ENCODE measurements at regions not wholly inside any gene's neighbourhood (a gene's known extent, or its start where the extent isn't known, plus 50 kb on each side); places are given as distances from the start of the nearest gene placed in this dataset.

DNA sequence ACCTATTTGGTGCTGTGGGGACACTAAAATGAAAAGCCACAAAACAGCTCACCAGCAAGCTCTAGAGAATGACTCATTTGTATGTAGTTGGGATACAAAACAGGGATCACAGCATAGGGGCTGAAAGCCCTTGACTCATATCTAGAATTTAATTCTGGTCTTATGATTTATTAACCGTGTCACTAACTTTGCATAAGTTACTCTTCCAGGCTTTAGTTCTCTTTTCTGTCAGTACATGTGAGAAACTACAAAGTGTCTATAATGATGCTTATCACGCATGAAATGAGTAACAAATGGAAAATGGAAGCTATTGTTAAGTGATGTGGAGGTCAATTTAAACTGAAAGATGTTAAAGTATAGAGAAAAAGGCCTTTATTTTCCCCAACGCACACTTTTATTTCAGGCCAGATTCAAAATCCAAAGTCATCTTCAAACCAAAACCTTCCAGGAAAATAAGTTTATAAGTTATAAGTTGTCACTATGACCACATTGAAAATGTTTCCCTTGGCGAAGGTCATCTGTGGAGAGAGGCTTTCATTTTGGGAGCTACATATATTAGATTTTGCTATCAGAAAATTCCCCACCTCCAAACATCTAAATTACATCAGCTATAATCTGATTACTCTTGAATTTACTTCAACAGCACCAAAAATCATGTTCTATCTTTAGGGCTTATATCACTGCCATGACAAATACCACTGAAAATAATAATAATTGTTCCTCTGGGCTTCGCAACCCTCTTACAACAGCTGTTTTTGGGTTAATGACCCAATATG is 430.5 kb downstream of the MRPL39 start:
- Histone ChIP-seq H2BK20ac (ENCODE audit: low read length) (no peak overlapping the region), H2BK15ac (ENCODE audit: low read length) (no peak overlapping the region), H3K4ac (replicated peaks; ENCODE audit: insufficient read length, low read depth, low read length) (no peak overlapping the region), H2BK120ac (replicated peaks; ENCODE audit: low read depth, low read length) (no peak overlapping the region), H3K23me2 (ENCODE audit: low read depth, low read length) (no peaks in the 10 kb centered on the region), H4K5ac (ENCODE audit: insufficient read length, low read depth, low read length) (no peak overlapping the region), H3K4me2 (ENCODE audit: insufficient read depth in 1 of 2, low read depth in 2 of 2, low read length in 2 of 2) (no peak overlapping the region), H4K8ac (ENCODE audit: extremely low read depth, insufficient read depth, low read length) (no peak overlapping the region), H3K4me3 (ENCODE audit: extremely low read depth in 1 of 4, insufficient read depth in 2 of 4, low read depth in 3 of 4, low read length in 4 of 4) (no peak overlapping the region), H3K27me3 (replicated peaks in 1 of 4; ENCODE audit: control insufficient read depth in 3 of 4, extremely low read depth in 1 of 4, insufficient read depth in 3 of 4, low read length in 3 of 4) (no peaks in the 10 kb centered on the region), H4K20me1 (replicated peaks in 1 of 2; ENCODE audit: control insufficient read depth in 1 of 2, insufficient read depth in 2 of 2, low read length in 2 of 2) (no peaks in the 10 kb centered on the region), H3K79me1 (ENCODE audit: low read depth, low read length) (no peaks in the 10 kb centered on the region), H3K4me1 (replicated peaks in 1 of 4; ENCODE audit: control insufficient read depth in 3 of 4, insufficient read depth in 4 of 4, low read length in 3 of 4) (0 out of 7 replicates have a peak, but pooled peaks cover 0 to 2% (median 0%) of the 10 kb centered on the region in 4 experiments), H3K56ac (replicated peaks; ENCODE audit: insufficient read length, low read depth, low read length) (no peak overlapping the region), H4K91ac (replicated peaks; ENCODE audit: insufficient read length, low read length) (no peak overlapping the region), H3K18ac (ENCODE audit: extremely low read depth, low read length) (no peak overlapping the region), H3K27ac (ENCODE audit: low read depth, low read length) (no peak overlapping the region), H2BK12ac (ENCODE audit: low read depth, low read length) (no peak overlapping the region), H2AFZ (ENCODE audit: low read length) (no peak overlapping the region), H2BK5ac (ENCODE audit: low read depth, low read length) (no peak overlapping the region), H3K9ac (replicated peaks in 1 of 4; ENCODE audit: extremely low read depth in 1 of 4, low read depth in 3 of 4, low read length in 3 of 4) (no peak overlapping the region), H3K14ac (ENCODE audit: insufficient read length) (no peak overlapping the region), H3K36me3 (ENCODE audit: control insufficient read depth in 2 of 4, insufficient read depth in 4 of 4, low read length in 3 of 4) (no peaks in the 10 kb centered on the region), H2AK5ac (ENCODE audit: low read depth, low read length) (no peak overlapping the region), H3K79me2 (ENCODE audit: control insufficient read depth in 1 of 2, insufficient read depth in 2 of 2, low read length in 2 of 2) (no peaks in the 10 kb centered on the region), H3K23ac (ENCODE audit: insufficient read length) (no peak overlapping the region), H3K9me3 (ENCODE audit: insufficient read depth in 2 of 2, low read depth in 1 of 2, low read length in 1 of 2) (no peaks in the 10 kb centered on the region)
- no peak for DNase-seq (ENCODE audit: low read depth in 1 of 2, low spot score in 2 of 2)
- CTCF ChIA-PET (ENCODE audit: partially characterized antibody): no interaction called here
- FAIRE-seq: no peak
- WGBS, 2 experiments (ENCODE audit: extremely low coverage in 1 of 2, insufficient coverage in 1 of 2, insufficient read length in 1 of 2, insufficient replicate concordance in 2 of 2, low coverage in 1 of 2, low lambda C conversion rate in 2 of 2, missing lambda C conversion rate in 1 of 2): 91% methylated on average over 5 of the region's 5 CpGs; no CpG with 5 or more reads in 1 of the 2 experiments
- POLR2A ChIA-PET (ENCODE audit: partially characterized antibody): no interaction called here
- TF ChIP-seq SRF (IDR thresholded peaks at IDR 0.05; ENCODE audit: low read depth, low read length): no peak
- TF ChIP-seq HDAC2 (IDR thresholded peaks at IDR 0.05; ENCODE audit: borderline replicate concordance in 1 of 2, low read depth in 2 of 2, low read length in 2 of 2): no peak
- TF ChIP-seq RAD21 (IDR thresholded peaks at IDR 0.05 in 1 of 2, conservative IDR thresholded peaks at IDR 0.05 in 1 of 2; ENCODE audit: low read depth in 2 of 2, low read length in 2 of 2): no peak
- TF ChIP-seq BRCA1 (IDR thresholded peaks at IDR 0.05; ENCODE audit: low read depth, low read length): no peak
- no peak for TF ChIP-seq SAP30 (IDR thresholded peaks at IDR 0.05; ENCODE audit: insufficient read depth, insufficient replicate concordance, low read length)
- TF ChIP-seq JUN (IDR thresholded peaks at IDR 0.05; ENCODE audit: low read depth, low read length): no peak
- TF ChIP-seq KDM5A (IDR thresholded peaks at IDR 0.05; ENCODE audit: low read length): no peak
- TF ChIP-seq, protein P1, sequence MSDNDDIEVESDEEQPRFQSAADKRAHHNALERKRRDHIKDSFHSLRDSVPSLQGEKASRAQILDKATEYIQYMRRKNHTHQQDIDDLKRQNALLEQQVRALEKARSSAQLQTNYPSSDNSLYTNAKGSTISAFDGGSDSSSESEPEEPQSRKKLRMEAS (IDR thresholded peaks at IDR 0.05): no peak
- TF ChIP-seq CBX5 (IDR thresholded peaks at IDR 0.05; ENCODE audit: low read depth, low read length): no peak
- TF ChIP-seq NANOG (IDR thresholded peaks at IDR 0.05; ENCODE audit: insufficient read depth, low read depth, low read length, poor library complexity, severe bottlenecking): no peak
- TF ChIP-seq KDM4A (IDR thresholded peaks at IDR 0.05; ENCODE audit: low read depth, low read length, severe bottlenecking): no peak
